ENCODE measurements at regions not wholly inside any gene's neighbourhood (a gene's known extent, or its start where the extent isn't known, plus 50 kb on each side); places are given as distances from the start of the nearest gene placed in this dataset.
A peak's percentile ranks its signal among the peaks of the same experiment; 100 is the strongest.

DNA sequence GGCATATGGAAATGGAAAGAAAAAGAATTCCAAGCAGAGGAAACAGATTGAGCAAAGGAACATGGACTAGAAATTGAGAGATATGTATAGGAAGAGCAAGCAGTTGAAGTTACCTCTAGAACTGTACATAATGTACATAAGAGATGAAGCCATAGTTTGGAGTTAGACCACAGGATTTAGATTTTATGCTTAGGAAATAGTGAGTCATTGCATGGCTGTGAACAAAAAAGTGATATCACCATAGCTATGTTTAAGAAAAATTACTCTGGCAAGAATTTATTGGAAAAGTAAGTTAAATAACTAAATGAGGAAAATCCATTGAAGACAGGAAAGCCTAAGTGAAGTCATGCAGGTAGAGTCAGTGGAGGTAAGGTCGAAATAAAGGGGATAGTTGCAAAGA lies 99.4 kb upstream of the GALNT5 start:
- ChIA-PET POLR2A (interaction anchor here (1.0 kb wide), 1 partner anchor 15 kb away, joined by 3 read pairs; no protein-coding TSS in a partner anchor), CTCF (interaction anchor here (0.8 to 2.3 kb wide), 3 partner anchors 16 to 35 kb away, joined by 3 to 7 read pairs (median 6); no protein-coding TSS in a partner anchor)
- Histone ChIP-seq H3K9me3 (replicated peaks; ENCODE audit: control insufficient read depth, insufficient read depth, low read length) (no peaks in the 10 kb centered on the region), H3K79me2 (ENCODE audit: control insufficient read depth, insufficient read depth, low read length) (no peaks in the 10 kb centered on the region), H2AFZ (ENCODE audit: low read depth, low read length) (no peak overlapping the region), H3K4me3 (replicated peaks in 1 of 3; ENCODE audit: insufficient read depth in 1 of 3, low read depth in 1 of 3, low read length in 3 of 3) (no peak overlapping the region), H3K9ac (replicated peaks; ENCODE audit: extremely low read depth, insufficient read depth, low read length) (no peak overlapping the region), H4K20me1 (replicated peaks; ENCODE audit: control insufficient read depth, extremely low read depth, insufficient read depth, low read length) (no peaks in the 10 kb centered on the region), H3K9me1 (replicated peaks; ENCODE audit: control insufficient read depth, extremely low read depth, insufficient read depth, low read length) (no peaks in the 10 kb centered on the region), H3K27me3 (ENCODE audit: control insufficient read depth in 2 of 2, insufficient read depth in 2 of 2, low read length in 2 of 2) (no peaks in the 10 kb centered on the region), H3K36me3 (ENCODE audit: control insufficient read depth in 2 of 2, extremely low read depth in 1 of 2, insufficient read depth in 2 of 2, low read length in 2 of 2) (no peaks in the 10 kb centered on the region), H3K4me2 (ENCODE audit: insufficient read depth, low read length) (no peak overlapping the region), H3K27ac (ENCODE audit: insufficient read depth, low read depth, low read length) (no peak overlapping the region), H3K4me1 (ENCODE audit: control insufficient read depth, extremely low read depth, insufficient read depth, low read length) (peaks cover 9% of the 10 kb centered on the region)
- DNase-seq (ENCODE audit: low read depth, low spot score) (peak; percentile 71), FAIRE-seq (no peak)
- dilution Hi-C loops (cut with MboI; ENCODE audit: extremely low pct_ligation_motif_present, low sequenced_read_pairs) = no loop called here
- BruUV-seq (replicated peaks) = no TSS peak
- intact Hi-C loops (cut with micrococcal nuclease) = no loop called here
- peak; percentile 52 for TF ChIP-seq JUN (IDR thresholded peaks at IDR 0.05; ENCODE audit: borderline replicate concordance, insufficient read depth, insufficient read length, low read depth)
- TF ChIP-seq FOS (IDR thresholded peaks at IDR 0.05; ENCODE audit: borderline replicate concordance, insufficient read depth, low read length) = peak; percentile 69
- TF ChIP-seq POLR2AphosphoS5 (IDR thresholded peaks at IDR 0.05; ENCODE audit: insufficient read depth, low read depth, low read length) = no peak

DNA sequence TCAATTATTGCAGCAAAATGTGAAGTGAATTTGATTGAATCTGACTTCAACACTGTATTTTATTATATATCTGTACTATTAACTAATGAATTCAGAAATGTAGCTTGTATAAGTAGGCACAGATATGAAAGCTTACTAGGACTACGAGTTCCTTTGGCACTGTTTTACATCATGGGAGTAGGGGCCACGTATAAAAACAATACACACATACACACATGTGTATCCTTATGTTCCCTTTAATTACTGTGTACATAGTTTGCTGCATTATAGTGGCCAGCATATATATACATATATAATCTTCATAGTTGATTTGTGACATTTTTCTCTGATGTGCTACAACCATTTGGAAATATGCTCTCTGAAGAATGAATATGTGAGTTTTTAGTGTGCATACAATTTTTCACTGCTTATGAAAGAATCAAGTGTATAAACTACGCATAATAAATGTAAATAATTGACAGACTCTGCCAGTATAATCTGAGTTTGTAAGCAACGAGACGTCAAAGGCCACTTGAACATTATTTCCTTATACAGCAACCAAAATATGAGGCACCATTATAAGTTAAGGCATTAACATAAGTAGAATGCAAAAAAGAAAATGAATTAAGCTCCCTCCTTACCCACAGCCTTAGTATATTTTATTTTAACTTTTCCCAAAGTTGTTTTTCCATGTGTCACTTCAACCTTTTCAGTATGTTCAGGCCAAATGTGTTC lies 98.1 kb upstream of the GALNT5 start:
- DNase-seq (ENCODE audit: low read depth, low spot score) (no peak), FAIRE-seq (no peak)
- Histone ChIP-seq H3K4me1 (ENCODE audit: control insufficient read depth, extremely low read depth, insufficient read depth, low read length) (peaks cover 9% of the 10 kb centered on the region), H3K9me3 (replicated peaks; ENCODE audit: control insufficient read depth, insufficient read depth, low read length) (no peaks in the 10 kb centered on the region), H3K27me3 (ENCODE audit: control insufficient read depth in 2 of 2, insufficient read depth in 2 of 2, low read length in 2 of 2) (no peaks in the 10 kb centered on the region), H3K4me2 (ENCODE audit: insufficient read depth, low read length) (no peak overlapping the region), H4K20me1 (replicated peaks; ENCODE audit: control insufficient read depth, extremely low read depth, insufficient read depth, low read length) (no peaks in the 10 kb centered on the region), H3K4me3 (replicated peaks in 1 of 3; ENCODE audit: insufficient read depth in 1 of 3, low read depth in 1 of 3, low read length in 3 of 3) (no peak overlapping the region), H2AFZ (ENCODE audit: low read depth, low read length) (no peak overlapping the region), H3K36me3 (ENCODE audit: control insufficient read depth in 2 of 2, extremely low read depth in 1 of 2, insufficient read depth in 2 of 2, low read length in 2 of 2) (no peaks in the 10 kb centered on the region), H3K27ac (ENCODE audit: insufficient read depth, low read depth, low read length) (no peak overlapping the region), H3K9ac (replicated peaks; ENCODE audit: extremely low read depth, insufficient read depth, low read length) (no peak overlapping the region), H3K9me1 (replicated peaks; ENCODE audit: control insufficient read depth, extremely low read depth, insufficient read depth, low read length) (no peaks in the 10 kb centered on the region), H3K79me2 (ENCODE audit: control insufficient read depth, insufficient read depth, low read length) (no peaks in the 10 kb centered on the region)
- POLR2A ChIA-PET = no interaction called here
- TF ChIP-seq MYC (IDR thresholded peaks at IDR 0.05; ENCODE audit: low read depth, low read length) (no peak), POLR2AphosphoS5 (IDR thresholded peaks at IDR 0.05; ENCODE audit: insufficient read depth, low read depth, low read length) (no peak), JUN (IDR thresholded peaks at IDR 0.05; ENCODE audit: borderline replicate concordance, insufficient read depth, insufficient read length, low read depth) (no peak), POLR2A (IDR thresholded peaks at IDR 0.05; ENCODE audit: low read depth, low read length) (no peak), CTCF (IDR thresholded peaks at IDR 0.05; ENCODE audit: extremely low read depth in 1 of 2, insufficient read depth in 1 of 2, low read depth in 1 of 2, low read length in 2 of 2) (no peak), FOS (IDR thresholded peaks at IDR 0.05; ENCODE audit: borderline replicate concordance, insufficient read depth, low read length) (no peak)
- TF ChIP-seq, protein P1, sequence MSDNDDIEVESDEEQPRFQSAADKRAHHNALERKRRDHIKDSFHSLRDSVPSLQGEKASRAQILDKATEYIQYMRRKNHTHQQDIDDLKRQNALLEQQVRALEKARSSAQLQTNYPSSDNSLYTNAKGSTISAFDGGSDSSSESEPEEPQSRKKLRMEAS (IDR thresholded peaks at IDR 0.05; ENCODE audit: insufficient read depth, insufficient read length) = no peak
- no TSS peak for BruUV-seq (replicated peaks)
- intact Hi-C loops (cut with micrococcal nuclease) = no loop called here
- CTCF ChIA-PET = interaction anchor here (2.3 kb wide), 1 partner anchor 15 kb away, joined by 6 read pairs; no protein-coding TSS in a partner anchor
- dilution Hi-C loops (cut with MboI; ENCODE audit: extremely low pct_ligation_motif_present, low sequenced_read_pairs) = no loop called here

Data from endothelial cell of umbilical vein (primary cell).